Fibroblast of lung (primary cell): ENCODE measurements at regions not wholly inside any gene's neighbourhood (a gene's known extent, or its start where the extent isn't known, plus 50 kb on each side); places are given as distances from the start of the nearest gene placed in this dataset.

ENCODE experiments used
- CTCF ChIP-seq, 2 donors: IDR thresholded peaks in 1 of 2; conservative IDR thresholded peaks in 1 of 2; 1 replicate in 1 of 2; 2 replicates in 1 of 2; pipeline ENCODE4 v1.5.1; 2011 to 2012; ENCODE audit warnings: low read length in 2 of 2, control low read depth in 1 of 2, inconsistent platforms in 1 of 2, low read depth in 1 of 2, mild to moderate bottlenecking in 1 of 2
- EZH2 ChIP-seq: IDR thresholded peaks from 2 replicates; pipeline ENCODE4 v1.5.1; 2012; ENCODE audit warnings: low read length, control low read depth, mild to moderate bottlenecking; ENCODE audit errors: missing control alignments

DNA sequence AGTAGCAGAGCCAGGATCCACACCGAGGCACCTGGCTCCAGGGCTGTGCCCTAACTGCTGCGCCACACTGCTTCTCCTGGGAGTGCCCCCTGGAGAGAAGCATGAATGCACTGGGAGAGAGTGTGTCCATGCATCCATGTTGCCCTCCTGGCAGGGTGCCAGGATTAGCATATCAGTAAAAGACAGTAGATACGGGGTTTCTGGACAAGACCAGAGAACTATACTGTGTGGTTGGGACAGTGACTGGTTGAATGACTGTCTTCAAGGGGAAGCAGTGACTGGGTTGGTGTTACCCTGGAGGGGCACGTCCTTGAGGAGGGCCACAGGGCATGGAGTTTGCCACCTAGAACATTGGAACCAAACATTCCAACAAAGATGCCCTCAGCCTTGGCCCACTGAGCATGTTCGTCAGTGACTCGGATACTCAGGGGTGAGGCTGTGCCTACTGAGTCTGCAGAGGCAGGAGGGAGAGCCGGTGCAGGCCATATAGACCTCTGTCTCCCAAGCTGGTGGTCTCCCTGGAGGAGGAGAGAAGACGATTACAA, 288.8 kb downstream of the CDC5L start:
- no peak for TF ChIP-seq CTCF (conservative IDR thresholded peaks at IDR 0.05 in 1 of 2, IDR thresholded peaks at IDR 0.05 in 1 of 2; ENCODE audit: low read depth in 1 of 2, low read length in 2 of 2)
- TF ChIP-seq EZH2, result no peak
